ENCODE measurements at regions not wholly inside any gene's neighbourhood (a gene's known extent, or its start where the extent isn't known, plus 50 kb on each side); places are given as distances from the start of the nearest gene placed in this dataset.

DNA sequence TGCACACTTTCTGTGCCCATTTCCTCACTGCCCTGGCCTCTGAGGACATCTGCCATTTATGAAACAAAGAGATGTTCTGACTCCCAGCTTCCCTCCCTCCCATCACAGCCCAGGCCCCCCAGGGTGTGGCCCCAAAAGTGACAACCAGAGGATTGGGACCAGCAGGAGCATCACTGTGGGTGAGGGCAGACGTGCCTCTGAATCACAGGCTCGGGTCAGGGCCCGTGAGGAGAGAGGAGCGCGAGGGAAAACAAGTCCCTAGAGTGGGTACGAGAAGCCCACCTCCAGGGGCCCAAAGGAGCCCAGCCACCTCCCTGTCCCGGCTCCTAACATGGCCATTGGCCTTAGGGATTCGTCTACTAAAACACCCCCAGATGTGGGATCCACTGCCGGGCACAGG is 138.0 kb upstream of the FSTL4 start:
- Histone ChIP-seq H3K4me1 (ENCODE audit: control insufficient read depth in 2 of 2, insufficient read depth in 2 of 2, low read length in 2 of 2) (no peaks in the 10 kb centered on the region), H3K9me3 (ENCODE audit: control insufficient read depth in 2 of 2, low read length in 2 of 2) (no peaks in the 10 kb centered on the region), H3K27me3 (ENCODE audit: control insufficient read depth in 2 of 2, insufficient read depth in 2 of 2, low read length in 2 of 2) (peaks cover 0 to 2% of the 10 kb centered on the region in 2 donors), H3K9ac (ENCODE audit: low read depth in 1 of 2, low read length in 2 of 2) (no peak overlapping the region), H3K36me3 (ENCODE audit: control insufficient read depth in 2 of 2, insufficient read depth in 2 of 2, low read length in 2 of 2) (no peaks in the 10 kb centered on the region), H3K4me3 (ENCODE audit: low read length in 2 of 2) (no peak overlapping the region), H3K27ac (ENCODE audit: low read depth in 2 of 2, low read length in 2 of 2) (no peak overlapping the region)

DNA sequence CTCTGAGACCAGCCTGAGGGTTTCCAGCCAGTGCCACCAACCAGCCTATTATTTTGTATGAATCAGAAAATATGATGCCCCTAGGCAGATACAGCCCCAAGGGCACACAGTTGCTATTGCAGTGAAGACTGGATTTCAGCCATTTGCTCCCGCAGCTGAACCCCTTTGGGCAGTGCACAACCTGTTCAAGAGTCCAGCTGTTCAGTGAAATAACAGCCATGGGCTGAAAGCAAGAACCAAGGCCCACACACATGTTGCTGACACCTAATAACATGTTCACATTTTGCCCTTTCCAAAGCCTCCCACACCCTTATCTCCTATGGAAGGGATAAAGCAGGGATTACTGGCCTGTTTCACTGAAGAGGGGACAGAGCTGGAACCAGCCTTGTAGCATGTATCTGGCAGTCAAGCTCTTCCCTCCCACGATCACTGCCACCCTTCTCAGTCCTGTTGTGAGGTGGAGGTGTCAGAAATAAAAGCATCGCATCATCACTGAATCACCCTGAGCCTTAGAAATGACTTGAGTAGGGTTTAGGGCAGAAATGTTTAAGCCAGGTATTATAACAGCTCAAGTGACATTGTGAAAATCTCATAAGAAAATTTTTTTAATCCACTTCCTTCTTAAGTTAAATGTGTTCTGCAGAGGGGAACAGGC is 137.1 kb upstream of the FSTL4 start:
- no peak overlapping the region for H3K27ac ChIP-seq (ENCODE audit: low read depth in 2 of 2, low read length in 2 of 2)
- no peaks in the 10 kb centered on the region for H3K27me3 ChIP-seq (ENCODE audit: control insufficient read depth in 2 of 2, insufficient read depth in 2 of 2, low read length in 2 of 2)
- no peaks in the 10 kb centered on the region for H3K4me1 ChIP-seq (ENCODE audit: control insufficient read depth in 2 of 2, insufficient read depth in 2 of 2, low read length in 2 of 2)
- no peak overlapping the region for H3K9ac ChIP-seq (ENCODE audit: low read depth in 1 of 2, low read length in 2 of 2)
- H3K9me3 ChIP-seq (ENCODE audit: control insufficient read depth in 2 of 2, low read length in 2 of 2) = no peaks in the 10 kb centered on the region
- H3K4me3 ChIP-seq (ENCODE audit: low read length in 2 of 2) = no peak overlapping the region
- H3K36me3 ChIP-seq (ENCODE audit: control insufficient read depth in 2 of 2, insufficient read depth in 2 of 2, low read length in 2 of 2) = no peaks in the 10 kb centered on the region

DNA sequence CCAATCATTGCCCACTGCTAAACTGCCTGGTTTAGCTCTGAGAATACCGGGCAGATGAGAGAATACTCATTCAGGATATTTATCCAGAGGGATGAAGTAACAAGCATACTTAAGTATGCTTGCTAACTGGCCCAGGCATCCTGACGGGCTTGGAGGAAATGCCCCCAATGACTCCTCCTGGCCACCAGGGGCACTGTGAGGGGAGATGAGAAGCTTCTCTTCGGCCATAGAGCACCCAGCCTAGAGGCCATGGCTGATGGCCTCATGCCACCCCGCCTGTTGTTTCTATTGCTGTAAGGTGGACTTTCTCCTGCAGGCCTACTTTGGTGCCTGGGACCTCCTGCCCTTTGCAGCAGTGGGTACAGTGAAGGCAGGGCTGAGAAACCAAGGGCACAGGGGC is 134.5 kb upstream of the FSTL4 start:
- Histone ChIP-seq H3K4me1 (ENCODE audit: control insufficient read depth in 2 of 2, insufficient read depth in 2 of 2, low read length in 2 of 2) (no peaks in the 10 kb centered on the region), H3K9ac (ENCODE audit: low read depth in 1 of 2, low read length in 2 of 2) (no peak overlapping the region), H3K27me3 (ENCODE audit: control insufficient read depth in 2 of 2, insufficient read depth in 2 of 2, low read length in 2 of 2) (no peaks in the 10 kb centered on the region), H3K36me3 (ENCODE audit: control insufficient read depth in 2 of 2, insufficient read depth in 2 of 2, low read length in 2 of 2) (no peaks in the 10 kb centered on the region), H3K9me3 (ENCODE audit: control insufficient read depth in 2 of 2, low read length in 2 of 2) (no peaks in the 10 kb centered on the region), H3K4me3 (ENCODE audit: low read length in 2 of 2) (no peak overlapping the region), H3K27ac (ENCODE audit: low read depth in 2 of 2, low read length in 2 of 2) (no peak overlapping the region)

DNA sequence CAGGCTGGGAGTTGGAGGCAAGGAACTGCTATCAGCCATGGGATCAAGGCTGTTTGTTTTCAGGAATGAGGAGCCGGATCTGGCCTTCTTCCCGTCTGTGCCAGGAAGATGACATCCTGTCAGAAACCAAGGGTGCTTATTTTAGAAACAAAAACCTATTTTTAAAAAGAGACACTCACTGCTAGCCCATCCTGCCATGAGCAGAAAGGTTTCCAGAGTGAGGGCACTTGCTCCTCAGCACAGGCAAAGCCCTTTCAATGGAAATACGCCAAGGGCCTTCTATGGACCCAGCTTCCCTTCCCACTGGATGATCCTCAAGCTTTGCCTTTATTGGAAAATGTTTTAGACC is 132.6 kb upstream of the FSTL4 start:
- no peak overlapping the region for H3K27ac ChIP-seq (ENCODE audit: low read depth in 2 of 2, low read length in 2 of 2)
- no peaks in the 10 kb centered on the region for H3K4me1 ChIP-seq (ENCODE audit: control insufficient read depth in 2 of 2, insufficient read depth in 2 of 2, low read length in 2 of 2)
- H3K9ac ChIP-seq (ENCODE audit: low read depth in 1 of 2, low read length in 2 of 2) = no peak overlapping the region
- no peak overlapping the region for H3K4me3 ChIP-seq (ENCODE audit: low read length in 2 of 2)
- no peaks in the 10 kb centered on the region for H3K27me3 ChIP-seq (ENCODE audit: control insufficient read depth in 2 of 2, insufficient read depth in 2 of 2, low read length in 2 of 2)
- no peaks in the 10 kb centered on the region for H3K9me3 ChIP-seq (ENCODE audit: control insufficient read depth in 2 of 2, low read length in 2 of 2)
- H3K36me3 ChIP-seq (ENCODE audit: control insufficient read depth in 2 of 2, insufficient read depth in 2 of 2, low read length in 2 of 2) = no peaks in the 10 kb centered on the region

DNA sequence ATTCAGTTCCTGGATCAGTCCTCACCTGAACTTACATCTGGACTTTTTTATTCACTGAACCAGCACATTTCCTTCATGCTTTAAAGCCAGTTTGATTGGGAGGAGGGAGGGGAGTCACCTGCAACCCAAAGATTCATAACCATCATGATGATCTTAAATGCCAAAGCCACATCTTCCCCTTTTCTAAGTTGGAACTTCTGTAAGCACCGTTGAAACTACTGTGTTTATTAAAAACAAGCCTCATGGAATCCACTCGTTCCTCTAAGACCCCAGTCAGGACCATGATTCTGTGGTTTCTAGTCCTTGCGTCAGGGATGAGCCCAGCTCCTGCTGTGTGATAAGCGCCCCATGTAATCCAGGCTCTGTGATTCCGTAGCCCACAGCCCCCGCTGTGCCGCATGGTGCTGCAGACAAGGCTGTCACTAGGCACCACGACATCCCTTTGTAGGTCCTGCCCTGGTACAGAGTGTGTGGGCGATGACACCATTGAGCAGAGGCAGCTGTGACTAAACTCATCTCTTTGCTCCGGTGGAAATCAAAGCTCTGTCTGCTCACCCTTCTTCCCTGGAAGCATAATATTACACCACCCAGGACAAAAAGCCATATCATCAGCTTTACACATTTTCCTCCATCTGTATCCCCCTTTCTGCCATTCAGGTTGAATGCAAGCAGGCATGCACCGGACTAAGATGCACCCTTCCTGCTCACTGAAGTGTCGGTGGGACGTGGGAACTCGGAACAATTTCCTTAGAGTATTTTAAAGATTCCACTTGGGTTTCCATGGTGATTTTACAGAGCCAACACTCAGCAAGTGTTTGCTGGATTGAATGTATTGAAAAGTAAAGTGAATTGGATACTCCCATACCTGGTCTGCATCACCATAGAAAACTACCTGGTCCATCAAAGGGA is 132.0 kb upstream of the FSTL4 start:
- H3K9ac ChIP-seq (ENCODE audit: low read depth in 1 of 2, low read length in 2 of 2) = no peak overlapping the region
- no peak overlapping the region for H3K27ac ChIP-seq (ENCODE audit: low read depth in 2 of 2, low read length in 2 of 2)
- H3K4me1 ChIP-seq (ENCODE audit: control insufficient read depth in 2 of 2, insufficient read depth in 2 of 2, low read length in 2 of 2) = no peaks in the 10 kb centered on the region
- H3K4me3 ChIP-seq (ENCODE audit: low read length in 2 of 2) = no peak overlapping the region
- no peaks in the 10 kb centered on the region for H3K27me3 ChIP-seq (ENCODE audit: control insufficient read depth in 2 of 2, insufficient read depth in 2 of 2, low read length in 2 of 2)
- no peaks in the 10 kb centered on the region for H3K36me3 ChIP-seq (ENCODE audit: control insufficient read depth in 2 of 2, insufficient read depth in 2 of 2, low read length in 2 of 2)
- H3K9me3 ChIP-seq (ENCODE audit: control insufficient read depth in 2 of 2, low read length in 2 of 2) = no peaks in the 10 kb centered on the region

DNA sequence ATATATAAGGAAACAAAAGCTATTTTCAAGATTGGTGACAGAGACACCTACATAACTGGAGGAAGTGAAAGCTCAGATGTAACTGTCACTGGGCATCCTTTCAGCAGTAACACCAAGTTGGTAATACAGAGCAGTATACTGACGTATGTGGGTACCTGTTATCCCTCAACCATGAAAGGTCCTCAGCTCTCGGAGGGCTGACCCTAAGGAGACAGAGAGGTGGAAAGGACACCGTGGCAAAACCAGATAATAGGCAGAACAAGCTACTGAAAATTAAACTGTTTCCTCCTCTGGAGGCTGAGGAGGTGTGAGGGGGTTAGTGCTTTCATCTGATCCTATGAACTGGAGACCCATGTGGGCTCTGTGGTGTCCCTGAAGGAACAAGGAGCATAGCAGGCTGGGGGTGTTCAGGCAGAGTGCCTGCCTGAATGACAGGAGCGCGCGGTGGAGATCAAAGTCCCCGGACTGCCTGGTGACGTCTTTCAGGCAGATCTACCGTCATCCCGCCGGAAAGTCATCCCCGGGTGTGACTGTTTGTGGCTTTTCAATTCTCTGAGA is 130.2 kb upstream of the FSTL4 start:
- Histone ChIP-seq H3K4me1 (ENCODE audit: control insufficient read depth in 2 of 2, insufficient read depth in 2 of 2, low read length in 2 of 2) (no peaks in the 10 kb centered on the region), H3K4me3 (ENCODE audit: low read length in 2 of 2) (no peak overlapping the region), H3K9me3 (ENCODE audit: control insufficient read depth in 2 of 2, low read length in 2 of 2) (no peaks in the 10 kb centered on the region), H3K9ac (ENCODE audit: low read depth in 1 of 2, low read length in 2 of 2) (no peak overlapping the region), H3K27me3 (ENCODE audit: control insufficient read depth in 2 of 2, insufficient read depth in 2 of 2, low read length in 2 of 2) (no peaks in the 10 kb centered on the region), H3K36me3 (ENCODE audit: control insufficient read depth in 2 of 2, insufficient read depth in 2 of 2, low read length in 2 of 2) (no peaks in the 10 kb centered on the region), H3K27ac (ENCODE audit: low read depth in 2 of 2, low read length in 2 of 2) (no peak overlapping the region)

DNA sequence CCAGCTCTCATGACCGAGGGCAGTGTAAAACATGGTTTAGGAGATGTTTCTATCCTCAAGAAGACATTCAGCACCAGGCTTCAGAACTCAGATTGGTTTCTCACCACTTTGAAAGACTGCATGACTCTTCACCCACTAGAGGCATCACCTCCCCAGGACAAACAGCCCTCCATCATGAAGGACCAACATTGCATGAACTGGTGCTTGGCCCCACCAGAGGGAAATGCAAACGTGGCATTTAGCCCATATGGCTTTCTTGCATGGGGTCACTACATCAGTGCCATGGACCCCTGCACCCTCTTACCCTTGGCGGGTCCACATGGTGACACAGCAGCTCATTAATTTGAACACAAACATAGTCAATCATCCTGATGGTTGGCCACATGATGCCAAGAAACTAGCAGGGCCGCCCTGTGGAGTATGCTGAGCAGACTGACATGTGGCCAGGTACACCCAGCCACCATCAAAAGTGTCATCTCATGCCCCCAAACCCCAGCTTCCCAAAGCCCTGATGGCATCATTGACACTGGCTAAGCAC is 129.5 kb upstream of the FSTL4 start:
- H3K9ac ChIP-seq (ENCODE audit: low read depth in 1 of 2, low read length in 2 of 2) = no peak overlapping the region
- H3K27me3 ChIP-seq (ENCODE audit: control insufficient read depth in 2 of 2, insufficient read depth in 2 of 2, low read length in 2 of 2) = no peaks in the 10 kb centered on the region
- no peaks in the 10 kb centered on the region for H3K9me3 ChIP-seq (ENCODE audit: control insufficient read depth in 2 of 2, low read length in 2 of 2)
- H3K4me1 ChIP-seq (ENCODE audit: control insufficient read depth in 2 of 2, insufficient read depth in 2 of 2, low read length in 2 of 2) = no peaks in the 10 kb centered on the region
- no peak overlapping the region for H3K27ac ChIP-seq (ENCODE audit: low read depth in 2 of 2, low read length in 2 of 2)
- no peak overlapping the region for H3K4me3 ChIP-seq (ENCODE audit: low read length in 2 of 2)
- H3K36me3 ChIP-seq (ENCODE audit: control insufficient read depth in 2 of 2, insufficient read depth in 2 of 2, low read length in 2 of 2) = no peaks in the 10 kb centered on the region

DNA sequence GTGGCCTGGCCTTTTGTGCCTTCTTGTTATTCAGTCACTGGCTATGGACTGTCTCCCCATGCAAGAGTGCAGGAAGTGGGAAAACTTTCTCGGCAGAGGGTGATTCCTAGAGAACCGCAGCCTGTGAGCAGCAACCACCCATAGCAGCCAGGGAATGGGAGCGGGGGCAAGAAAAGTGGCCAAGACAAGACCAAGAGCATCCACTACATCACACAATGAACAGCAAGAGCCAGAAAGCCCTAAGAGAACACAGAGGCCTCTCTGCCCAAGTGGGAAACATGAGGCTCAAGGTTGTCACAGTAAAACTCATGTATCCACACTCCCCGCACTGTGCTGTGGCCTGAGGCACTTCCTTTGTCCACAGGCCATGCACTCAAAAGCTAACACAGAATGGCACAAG is 129.1 kb upstream of the FSTL4 start:
- Histone ChIP-seq H3K4me1 (ENCODE audit: control insufficient read depth in 2 of 2, insufficient read depth in 2 of 2, low read length in 2 of 2) (no peaks in the 10 kb centered on the region), H3K36me3 (ENCODE audit: control insufficient read depth in 2 of 2, insufficient read depth in 2 of 2, low read length in 2 of 2) (no peaks in the 10 kb centered on the region)

DNA sequence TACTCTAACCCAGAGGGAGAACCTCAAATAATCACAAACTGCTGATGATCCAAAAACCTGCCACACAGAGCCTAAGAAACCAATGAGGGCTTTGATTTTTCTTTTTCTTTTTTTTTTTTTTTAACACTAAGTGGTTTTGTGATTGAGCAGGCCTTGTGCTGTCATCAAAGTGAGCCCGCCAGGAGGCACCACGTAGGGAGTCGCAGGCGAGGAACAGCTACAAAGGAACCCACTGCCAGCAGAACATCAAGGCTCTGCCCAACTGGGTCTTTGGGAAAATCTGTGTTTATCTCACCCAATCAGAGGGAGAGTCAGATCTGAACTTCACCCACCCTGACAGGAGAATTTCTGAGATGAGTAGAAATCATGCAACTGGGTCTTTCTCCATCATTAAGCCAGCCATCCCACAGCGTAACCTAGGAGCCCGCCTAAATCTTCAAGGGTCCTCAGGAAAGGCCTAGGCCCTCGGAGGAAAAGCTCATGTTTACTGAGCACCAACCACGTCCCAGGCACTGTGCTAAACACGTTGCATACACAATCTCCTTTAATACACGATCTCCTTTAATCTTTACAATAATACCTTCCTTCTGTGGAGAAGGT is 126.9 kb upstream of the FSTL4 start:
- Histone ChIP-seq H3K9ac (ENCODE audit: low read depth in 1 of 2, low read length in 2 of 2) (no peak overlapping the region), H3K27ac (ENCODE audit: low read depth in 2 of 2, low read length in 2 of 2) (no peak overlapping the region), H3K27me3 (ENCODE audit: control insufficient read depth in 2 of 2, insufficient read depth in 2 of 2, low read length in 2 of 2) (no peaks in the 10 kb centered on the region), H3K4me3 (ENCODE audit: low read length in 2 of 2) (no peak overlapping the region), H3K4me1 (ENCODE audit: control insufficient read depth in 2 of 2, insufficient read depth in 2 of 2, low read length in 2 of 2) (no peaks in the 10 kb centered on the region), H3K36me3 (ENCODE audit: control insufficient read depth in 2 of 2, insufficient read depth in 2 of 2, low read length in 2 of 2) (no peaks in the 10 kb centered on the region), H3K9me3 (ENCODE audit: control insufficient read depth in 2 of 2, low read length in 2 of 2) (no peaks in the 10 kb centered on the region)

More for the DNA sequence above, 129.1 kb upstream of the FSTL4 start:
- H3K27me3 ChIP-seq (ENCODE audit: control insufficient read depth in 2 of 2, insufficient read depth in 2 of 2, low read length in 2 of 2) = no peaks in the 10 kb centered on the region
- H3K27ac ChIP-seq (ENCODE audit: low read depth in 2 of 2, low read length in 2 of 2) = no peak overlapping the region
- no peak overlapping the region for H3K9ac ChIP-seq (ENCODE audit: low read depth in 1 of 2, low read length in 2 of 2)
- H3K4me3 ChIP-seq (ENCODE audit: low read length in 2 of 2) = no peak overlapping the region
- H3K9me3 ChIP-seq (ENCODE audit: control insufficient read depth in 2 of 2, low read length in 2 of 2) = no peaks in the 10 kb centered on the region

DNA sequence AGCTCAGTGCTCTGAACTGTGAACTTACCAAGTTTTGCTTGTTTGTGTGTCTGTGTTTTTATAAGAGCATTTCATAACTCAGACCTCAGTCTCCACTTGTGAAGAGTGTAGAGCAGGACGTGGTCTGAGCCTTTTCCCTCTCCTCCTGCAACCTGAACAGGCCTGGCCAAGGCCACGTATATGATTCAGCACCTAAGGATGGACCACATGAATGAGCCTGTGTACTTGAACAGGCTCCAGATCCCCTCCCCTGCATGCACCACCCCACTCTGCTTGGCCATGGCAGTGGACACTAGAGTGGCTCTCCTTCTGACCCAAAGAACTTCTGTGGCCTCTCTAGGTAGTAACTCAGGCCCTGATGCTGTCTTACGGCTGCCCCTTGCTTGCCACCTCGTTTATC is 125.9 kb upstream of the FSTL4 start:
- no peak overlapping the region for H3K27ac ChIP-seq (ENCODE audit: low read depth in 2 of 2, low read length in 2 of 2)
- H3K36me3 ChIP-seq (ENCODE audit: control insufficient read depth in 2 of 2, insufficient read depth in 2 of 2, low read length in 2 of 2) = no peaks in the 10 kb centered on the region
- no peaks in the 10 kb centered on the region for H3K27me3 ChIP-seq (ENCODE audit: control insufficient read depth in 2 of 2, insufficient read depth in 2 of 2, low read length in 2 of 2)
- no peaks in the 10 kb centered on the region for H3K4me1 ChIP-seq (ENCODE audit: control insufficient read depth in 2 of 2, insufficient read depth in 2 of 2, low read length in 2 of 2)
- no peak overlapping the region for H3K4me3 ChIP-seq (ENCODE audit: low read length in 2 of 2)
- H3K9me3 ChIP-seq (ENCODE audit: control insufficient read depth in 2 of 2, low read length in 2 of 2) = no peaks in the 10 kb centered on the region
- no peak overlapping the region for H3K9ac ChIP-seq (ENCODE audit: low read depth in 1 of 2, low read length in 2 of 2)

Data from mucosa of rectum (tissue), 2 donors.